B cell (primary cell): ENCODE measurements at regions not wholly inside any gene's neighbourhood (a gene's known extent, or its start where the extent isn't known, plus 50 kb on each side); places are given as distances from the start of the nearest gene placed in this dataset.

ENCODE experiments used
- ATAC-seq: fragments of 200-7000 bp; cut with Tn5 transposase; one replicate; pipeline ENCODE4 v1.10.0; 2021; ENCODE audit warnings: low read depth, mild to moderate bottlenecking, moderate number of reproducible peaks, moderate library complexity
- CTCF ChIA-PET: fragments of 350-600 bp; sonication (Branson Sonifier 250); formaldehyde crosslinking; loops from one replicate; lab custom pipeline; 2021; ENCODE audit warnings: antibody characterized with exemption, inconsistent platforms; lab: Charles Lee
- POLR2A ChIA-PET: fragments of 350-600 bp; sonication (Branson Sonifier 250); formaldehyde crosslinking; loops from one replicate; lab custom pipeline; 2021; ENCODE audit warnings: antibody characterized with exemption; lab: Charles Lee
- DNase-seq: peaks from one replicate; pipeline ENCODE4 v3.0.0; 2013
- H2AFZ ChIP-seq: 2 replicates; pipeline ENCODE4 v1.6.1; 2012; ENCODE audit warnings: mild to moderate bottlenecking, low read depth, low read length; ENCODE audit not compliant: insufficient read depth, poor library complexity, severe bottlenecking
- H3K27ac ChIP-seq, 2 donors: 1 replicate in 1 of 2; 2 replicates in 1 of 2; pipeline ENCODE4 v1.5.1; 2012 to 2013; ENCODE audit warnings: low read length in 2 of 2, mild to moderate bottlenecking in 2 of 2, moderate library complexity in 1 of 2
- H3K27me3 ChIP-seq, 4 experiments: fragments of 200-600 bp in 1 of 4; sonication (generic) in 1 of 4; replicated peaks in 1 of 4; 1 replicate in 2 of 4; 2 replicates in 2 of 4; pipeline versions ENCODE4 v1.6.1 to v1.7.0; 2013 to 2016; ENCODE audit warnings: low read length in 3 of 4, mild to moderate bottlenecking in 2 of 4, mixed read lengths in 1 of 4, moderate library complexity in 1 of 4; ENCODE audit not compliant: insufficient read depth in 4 of 4, control insufficient read depth in 3 of 4; ENCODE audit errors: control extremely low read depth in 1 of 4
- H3K36me3 ChIP-seq, 2 experiments: replicated peaks in 1 of 2; 1 replicate in 1 of 2; 2 replicates in 1 of 2; pipeline versions ENCODE4 v1.6.1 to v1.7.1; 2013; ENCODE audit warnings: low read length in 1 of 2; ENCODE audit not compliant: insufficient read depth in 2 of 2, control insufficient read depth in 1 of 2; ENCODE audit errors: control extremely low read depth in 1 of 2, extremely low read depth in 1 of 2
- H3K4me1 ChIP-seq, 2 donors: fragments of 200-600 bp in 1 of 2; sonication (generic) in 1 of 2; 1 replicate in 1 of 2; 2 replicates in 1 of 2; pipeline versions ENCODE4 v1.5.1 to v1.6.1; 2013 to 2017; ENCODE audit warnings: low read length in 2 of 2; ENCODE audit not compliant: control insufficient read depth in 2 of 2, insufficient read depth in 2 of 2
- H3K4me2 ChIP-seq: replicated peaks from 2 replicates; pipeline ENCODE3; 2012; ENCODE audit warnings: mild to moderate bottlenecking, low read depth, low read length; ENCODE audit not compliant: poor library complexity, severe bottlenecking
- H3K4me3 ChIP-seq, 5 experiments: fragments of 200-600 bp in 1 of 5; sonication (generic) in 1 of 5; 1 replicate in 3 of 5; 2 replicates in 2 of 5; pipeline versions ENCODE4 v1.5.1 to v1.7.0; 2011 to 2016; ENCODE audit warnings: low read length in 4 of 5, mild to moderate bottlenecking in 4 of 5, low read depth in 2 of 5, control low read depth in 1 of 5, moderate library complexity in 1 of 5; ENCODE audit not compliant: insufficient read depth in 1 of 5; ENCODE audit errors: control extremely low read depth in 1 of 5, extremely low read depth in 1 of 5
- H3K79me2 ChIP-seq: fragments of 200-600 bp; sonication (generic); one replicate; pipeline ENCODE4 v1.6.0; 2016; ENCODE audit warnings: low read length; ENCODE audit not compliant: control insufficient read depth, insufficient read depth
- H3K9ac ChIP-seq: fragments of 200-600 bp; sonication (generic); 2 replicates; pipeline ENCODE4 v1.6.1; 2017; ENCODE audit warnings: mild to moderate bottlenecking, low read length, moderate library complexity
- H3K9me3 ChIP-seq, 3 donors: one replicate each; pipeline versions ENCODE4 v1.6.1 to v1.7.1; 2013; ENCODE audit warnings: low read length in 2 of 3; ENCODE audit not compliant: control insufficient read depth in 2 of 3, insufficient read depth in 1 of 3; ENCODE audit errors: control extremely low read depth in 1 of 3
- H4K20me1 ChIP-seq: 2 replicates; pipeline ENCODE4 v1.6.0; 2012; ENCODE audit warnings: mild to moderate bottlenecking, low read length; ENCODE audit not compliant: insufficient read depth, control insufficient read depth, poor library complexity, severe bottlenecking
- H3K27ac Mint-ChIP-seq: one replicate; pipeline ENCODE4 v1.8.0; 2021; ENCODE audit warnings: mixed read lengths
- H3K27me3 Mint-ChIP-seq: one replicate; pipeline ENCODE4 v1.8.0; 2021; ENCODE audit warnings: mixed read lengths
- H3K4me1 Mint-ChIP-seq: one replicate; pipeline ENCODE4 v1.8.0; 2021; ENCODE audit warnings: mixed read lengths
- H3K4me3 Mint-ChIP-seq: one replicate; pipeline ENCODE4 v1.8.0; 2021; ENCODE audit warnings: mixed read lengths
- H3K9me3 Mint-ChIP-seq: one replicate; pipeline ENCODE4 v1.8.0; 2022; ENCODE audit warnings: mixed read lengths; ENCODE audit not compliant: insufficient read depth
- CTCF ChIP-seq: fragments of 200-600 bp; IDR thresholded peaks from one replicate; pipeline ENCODE4 v1.8.0; 2022; ENCODE audit warnings: antibody characterized with exemption, mild to moderate bottlenecking
- EZH2 ChIP-seq: IDR thresholded peaks from 2 replicates; pipeline ENCODE4 v1.6.1; 2012; ENCODE audit warnings: borderline replicate concordance, low read depth, mild to moderate bottlenecking, moderate library complexity, low read length; ENCODE audit not compliant: insufficient read depth, poor library complexity, severe bottlenecking
- WGBS: methylation state at CpG from one replicate; pipeline ENCODE4 v1.1.5; 2013; ENCODE audit warnings: missing lambda C conversion rate; ENCODE audit not compliant: insufficient coverage; 5-methylcytosine and 5-hydroxymethylcytosine counted together
- intact Hi-C: fragments of 100-400 bp; cut with micrococcal nuclease; formaldehyde crosslinking; loops from one replicate; pipeline ENCODE4 v1.10.0; 2022

GRCh38 chr9:116070256-116070914, 83.2 kb upstream of the PAPPA start:
- ATAC-seq (no peak), DNase-seq (no peak)
- H3K9ac ChIP-seq, result no peak overlapping the region
- H3K79me2 ChIP-seq, result no peaks in the 10 kb centered on the region
- no peaks in the 10 kb centered on the region for H3K4me1 ChIP-seq
- H3K27ac Mint-ChIP-seq, result no peak overlapping the region
- no peaks in the 10 kb centered on the region for H3K4me1 Mint-ChIP-seq
- no peaks in the 10 kb centered on the region for H3K9me3 Mint-ChIP-seq
- ChIA-PET CTCF (no interaction called here), POLR2A (no interaction called here)
- no peak overlapping the region for H3K27ac ChIP-seq
- no peaks in the 10 kb centered on the region for H3K9me3 ChIP-seq
- H3K4me3 Mint-ChIP-seq, result no peak overlapping the region
- intact Hi-C loops, result no loop called here
- TF ChIP-seq EZH2 (no peak), CTCF (no peak)
- no peak overlapping the region for H2AFZ ChIP-seq
- no peak overlapping the region for H3K4me2 ChIP-seq
- no peaks in the 10 kb centered on the region for H3K36me3 ChIP-seq
- no peak overlapping the region for H3K4me3 ChIP-seq
- H3K27me3 ChIP-seq, result no peaks in the 10 kb centered on the region
- no peaks in the 10 kb centered on the region for H4K20me1 ChIP-seq
- WGBS, result no CpG with 5 or more reads among the region's 4 CpGs
- H3K27me3 Mint-ChIP-seq, result no peaks in the 10 kb centered on the region

GRCh38 chr9:116072046-116072445, 81.5 kb upstream of the PAPPA start:
- Histone ChIP-seq H3K27ac (no peak overlapping the region), H3K9ac (no peak overlapping the region), H4K20me1 (no peaks in the 10 kb centered on the region), H2AFZ (no peak overlapping the region), H3K4me1 (no peaks in the 10 kb centered on the region), H3K4me3 (no peak overlapping the region), H3K27me3 (no peaks in the 10 kb centered on the region), H3K36me3 (no peaks in the 10 kb centered on the region), H3K9me3 (no peaks in the 10 kb centered on the region), H3K4me2 (no peak overlapping the region), H3K79me2 (no peaks in the 10 kb centered on the region)
- Mint-ChIP-seq H3K27me3 (no peaks in the 10 kb centered on the region), H3K4me3 (no peak overlapping the region), H3K4me1 (no peaks in the 10 kb centered on the region), H3K27ac (no peak overlapping the region), H3K9me3 (no peaks in the 10 kb centered on the region)
- no CpG with 5 or more reads among the region's 2 CpGs for WGBS
- POLR2A ChIA-PET, result no interaction called here
- TF ChIP-seq CTCF (no peak), EZH2 (no peak)
- intact Hi-C loops, result no loop called here
- CTCF ChIA-PET, result no interaction called here
- no peak for DNase-seq
- ATAC-seq, result no peak
